ENCODE measurements at regions not wholly inside any gene's neighbourhood (a gene's known extent, or its start where the extent isn't known, plus 50 kb on each side); places are given as distances from the start of the nearest gene placed in this dataset.

DNA sequence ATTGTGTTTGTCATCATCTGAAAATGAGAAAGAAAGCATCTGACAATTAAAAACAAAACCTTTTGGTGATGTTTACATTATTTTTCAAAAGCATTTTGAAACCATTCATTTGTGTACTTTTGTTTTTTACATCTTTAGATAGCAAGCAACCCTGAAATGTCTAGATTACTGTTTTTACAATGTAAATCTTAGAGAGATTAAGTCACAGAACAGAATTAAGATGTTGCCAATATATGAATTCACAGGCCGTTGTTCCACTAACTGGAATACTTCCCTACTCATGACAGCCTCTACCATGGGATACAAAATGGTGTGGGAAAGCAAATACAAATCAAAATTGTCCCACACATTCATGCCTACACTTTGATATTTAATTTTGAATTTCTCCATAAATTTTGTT is 480.0 kb upstream of the ZEB2 start:
- TF ChIP-seq CTCF (IDR thresholded peaks at IDR 0.05), result no peak
- no peak for TF ChIP-seq EZH2 (IDR thresholded peaks at IDR 0.05; ENCODE audit: borderline replicate concordance, insufficient read depth, low read depth, low read length, poor library complexity, severe bottlenecking)
